Ammon's horn (tissue), 1 donor: ENCODE measurements at regions not wholly inside any gene's neighbourhood (a gene's known extent, or its start where the extent isn't known, plus 50 kb on each side); places are given as distances from the start of the nearest gene placed in this dataset.
"Not testable (repeated sequence)": the region's sequence is repeated elsewhere in the genome, so short reads cannot be mapped to it uniquely, and the experiment has no call there.

Experiments used
- DNase-seq: peaks from one replicate; pipeline ENCODE4 v3.0.0-alpha.2; 2016; ENCODE audit warnings: low spot score

DNA sequence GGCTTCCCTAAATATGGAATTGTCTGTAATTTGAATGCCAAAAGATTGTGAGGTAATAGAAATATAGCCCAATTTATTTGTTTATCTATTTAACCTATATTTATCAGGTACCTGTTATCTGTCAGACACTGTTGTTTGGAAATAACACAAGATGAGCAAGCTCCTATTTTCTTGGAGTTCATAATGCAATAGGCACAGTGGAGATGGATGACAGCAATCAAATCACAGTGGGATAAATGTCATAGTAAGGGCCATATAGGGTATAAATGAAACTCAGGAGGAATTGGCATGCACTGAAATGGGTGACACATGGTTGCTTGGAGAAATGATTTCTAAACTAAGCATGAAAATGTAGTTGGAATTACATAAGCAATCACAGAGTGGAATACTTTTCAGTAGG lies 761.8 kb upstream of the MBL2 start:
- no peak for DNase-seq

DNA sequence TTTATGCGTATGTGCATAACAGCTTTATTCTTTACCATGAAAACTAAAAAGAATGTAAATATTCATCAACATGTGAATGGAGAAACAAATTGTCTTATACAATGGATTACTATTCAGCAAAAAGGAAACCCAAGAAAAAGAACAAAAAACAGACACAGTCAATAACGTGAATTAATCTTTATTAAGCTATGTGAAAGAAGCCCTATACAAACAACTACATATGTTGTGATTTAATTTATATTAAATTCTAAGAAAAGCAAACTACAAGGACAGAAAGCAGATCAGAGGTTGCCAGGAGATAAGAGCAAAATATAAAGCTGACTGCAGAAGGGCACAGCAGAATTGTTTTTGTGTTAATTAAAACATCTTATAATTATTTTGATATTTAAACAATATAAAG lies 756.4 kb upstream of the MBL2 start:
- DNase-seq: no peak

DNA sequence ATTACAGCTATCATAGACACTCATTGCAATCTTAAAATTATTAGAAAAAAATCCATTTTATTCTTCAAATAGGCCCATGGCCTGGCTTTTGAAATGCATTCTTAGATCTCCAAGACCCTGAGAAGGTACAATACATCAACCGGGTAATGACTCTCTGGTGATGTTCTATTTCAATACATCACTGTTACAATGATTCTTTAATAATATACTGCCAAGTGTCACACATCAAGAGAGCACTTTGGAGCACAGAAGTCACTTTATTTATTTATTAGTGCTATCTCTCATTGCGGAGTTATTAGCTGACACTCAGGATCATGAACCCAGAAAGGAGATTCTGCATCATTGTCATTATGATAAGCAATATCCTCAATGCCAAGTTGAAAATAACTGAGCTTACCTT lies 748.5 kb upstream of the MBL2 start:
- DNase-seq: no peak

DNA sequence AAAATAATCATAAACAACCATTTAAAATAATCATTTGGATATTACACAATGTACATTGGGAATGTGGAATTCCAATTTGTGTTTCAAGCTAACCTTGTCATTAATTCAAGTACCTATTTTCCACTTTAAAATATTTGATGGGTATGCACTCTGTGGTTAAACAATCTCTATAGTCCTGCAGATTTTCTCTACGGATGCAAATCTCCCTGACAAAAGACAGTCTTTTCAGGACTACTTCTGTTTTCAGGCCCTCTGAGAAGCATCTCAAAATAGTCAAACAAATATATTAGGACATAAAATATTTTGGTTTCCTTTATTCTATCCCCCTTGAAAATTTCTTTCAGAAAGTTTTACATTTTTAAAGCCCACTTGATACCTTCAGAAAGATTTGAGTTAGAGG lies 735.6 kb upstream of the MBL2 start:
- no peak for DNase-seq

DNA sequence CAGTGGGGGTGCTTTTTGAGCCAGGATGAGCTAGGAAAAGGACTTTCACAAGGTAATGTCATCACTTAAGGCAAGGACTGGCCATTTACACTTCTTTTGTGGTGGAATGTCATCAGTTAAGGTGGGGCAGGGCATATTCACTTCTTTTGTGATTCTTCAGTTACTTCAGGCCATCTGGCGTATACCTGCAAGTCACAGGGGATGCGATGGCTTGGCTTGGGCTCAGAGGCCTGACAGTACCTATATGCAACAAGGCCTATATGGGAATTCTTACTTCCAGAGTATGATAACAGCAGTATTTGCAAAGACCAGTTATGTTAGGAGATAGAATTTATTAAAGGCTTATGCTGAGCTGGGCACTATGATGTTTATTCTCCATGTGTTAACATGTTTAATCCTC lies 731.9 kb upstream of the MBL2 start:
- DNase-seq: not testable (repeated sequence)

DNA sequence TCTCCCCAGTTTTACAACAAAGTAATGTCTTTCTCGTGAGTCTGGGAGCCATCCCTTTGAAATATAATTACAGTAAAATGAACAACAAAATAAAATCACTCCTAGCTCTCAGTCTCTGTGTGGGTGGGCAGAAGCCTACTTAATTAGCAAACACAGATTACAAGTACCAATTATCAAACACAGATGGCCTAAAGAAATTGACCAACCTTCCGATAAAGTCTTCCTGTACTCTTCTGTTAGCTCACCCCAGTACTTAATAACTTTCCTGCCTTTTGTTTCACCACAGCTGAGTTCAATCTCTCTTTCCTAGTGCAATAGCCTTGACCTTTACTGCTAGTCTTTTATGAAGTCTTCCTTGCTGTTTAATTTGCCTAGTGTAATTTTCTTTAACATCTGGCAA lies 719.2 kb upstream of the MBL2 start:
- DNase-seq: no peak

DNA sequence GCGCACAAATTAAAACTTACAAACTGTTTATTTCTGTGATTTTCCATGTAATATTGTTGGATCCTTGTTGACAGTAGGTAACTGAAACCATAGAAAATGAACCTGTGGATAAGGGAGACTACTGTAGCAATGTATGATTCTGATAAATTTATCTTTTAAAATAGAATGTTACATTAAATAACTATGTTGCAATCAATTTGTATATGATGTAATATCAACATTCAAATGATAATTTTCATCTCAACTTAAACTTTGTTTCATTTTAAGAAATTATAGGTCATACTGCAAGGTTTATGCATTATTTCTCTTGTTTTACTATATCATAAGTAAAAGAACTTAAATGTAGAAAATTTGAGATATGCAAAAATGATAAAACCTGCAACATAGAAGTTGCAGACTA lies 718.0 kb upstream of the MBL2 start:
- DNase-seq: no peak

DNA sequence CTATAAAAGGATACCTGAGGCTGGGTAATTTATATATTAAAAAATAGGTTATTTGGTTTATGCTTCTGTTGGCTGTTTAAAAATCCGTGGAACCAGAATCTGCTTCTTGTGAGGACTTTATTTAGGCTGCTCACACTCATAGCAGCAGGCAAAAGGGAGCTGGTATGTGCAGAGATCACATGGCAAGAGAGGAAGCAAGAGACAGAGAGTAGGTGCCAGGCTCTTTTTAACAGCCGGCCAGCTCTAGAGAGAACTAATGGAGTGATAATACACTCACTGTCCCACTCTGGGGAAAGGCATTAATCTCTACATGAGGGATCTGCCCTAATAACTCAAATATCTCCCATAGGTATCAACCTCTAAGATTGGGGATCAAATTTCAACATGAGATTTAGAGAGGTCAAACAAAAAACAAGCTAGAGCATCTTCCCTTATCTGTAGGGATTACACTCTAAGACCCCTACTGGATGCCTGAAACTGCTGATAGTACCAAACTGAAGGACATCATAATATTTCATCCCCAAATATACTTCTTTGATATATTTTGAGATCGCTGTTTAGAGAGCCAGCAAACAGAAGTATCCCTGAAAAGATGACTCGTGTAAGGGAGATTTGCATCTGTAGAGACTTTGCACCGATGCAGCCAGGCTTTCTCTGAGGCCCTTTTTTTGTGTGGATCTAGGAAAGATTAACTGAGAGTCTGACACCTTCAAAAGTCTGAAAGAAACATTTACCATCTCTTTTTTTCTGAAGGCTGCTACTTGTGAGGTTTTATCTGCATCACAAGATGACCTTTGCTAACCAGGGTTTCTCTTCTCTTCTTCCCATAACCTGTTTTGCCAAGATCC lies 717.0 kb upstream of the MBL2 start:
- no peak for DNase-seq

DNA sequence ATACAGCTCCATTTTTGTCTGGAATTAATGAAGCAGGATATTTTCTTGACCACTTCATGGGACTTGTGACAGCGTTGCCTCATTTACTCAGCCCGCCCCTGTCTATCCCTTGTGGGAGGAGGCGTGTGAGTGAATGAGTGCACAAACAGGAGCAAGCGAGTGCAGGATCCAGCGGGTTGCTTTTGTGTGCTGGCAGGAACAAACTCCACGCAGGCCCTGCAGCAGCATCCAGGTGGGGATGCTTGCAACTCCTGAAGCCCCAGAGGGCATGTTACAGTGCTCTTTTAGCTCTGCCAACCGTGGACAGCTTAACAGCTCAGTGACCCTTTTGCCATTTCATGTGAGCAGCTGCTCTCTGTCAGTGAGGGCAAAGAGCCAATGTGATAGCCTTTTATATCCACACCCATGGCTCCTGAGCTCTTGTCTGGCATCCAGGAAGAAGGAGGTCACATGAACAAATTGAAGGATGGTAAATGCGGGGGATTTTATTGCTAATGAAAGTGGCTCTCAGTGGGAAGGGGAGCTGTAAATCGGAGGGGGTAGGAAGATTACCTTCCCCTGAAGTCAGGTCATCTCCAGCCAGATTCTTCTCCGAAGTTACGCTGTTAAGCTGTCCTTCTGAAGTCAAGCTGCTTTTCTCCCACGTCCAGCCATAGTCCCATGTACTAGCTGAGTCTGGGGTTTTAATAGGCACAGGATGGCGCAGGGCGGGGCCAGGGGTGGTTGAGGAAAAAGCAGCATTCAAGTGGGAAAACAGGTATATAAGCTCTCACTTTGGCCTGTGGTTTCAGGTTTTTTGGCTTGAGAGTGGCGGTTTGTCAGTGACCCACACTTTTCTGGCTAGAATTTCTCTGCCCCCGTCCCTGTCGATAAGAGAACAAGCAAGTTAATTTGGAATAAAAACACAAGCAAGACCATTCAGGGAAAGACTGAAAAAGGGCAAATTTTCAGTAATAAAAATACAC lies 714.7 kb upstream of the MBL2 start:
- DNase-seq: no peak

DNA sequence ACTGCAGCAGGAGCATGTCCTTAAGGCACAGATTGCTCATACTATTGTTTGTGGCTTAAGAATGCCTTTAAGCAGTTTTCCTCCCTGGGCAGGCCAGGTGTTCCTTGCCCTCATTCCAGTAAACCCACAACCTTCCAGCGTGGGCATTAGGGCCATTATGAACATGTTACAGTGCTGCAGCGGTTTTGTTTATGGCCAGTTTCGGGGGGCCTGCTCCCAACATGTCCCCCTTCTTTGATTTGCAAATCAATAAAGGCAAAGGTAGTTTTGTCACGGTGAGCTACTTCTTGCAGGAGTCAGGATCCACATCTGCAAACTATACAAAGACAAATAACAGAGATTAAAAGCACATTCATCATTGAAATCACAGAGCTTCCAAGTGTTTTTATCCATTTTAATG lies 712.8 kb upstream of the MBL2 start:
- not testable (repeated sequence) for DNase-seq

DNA sequence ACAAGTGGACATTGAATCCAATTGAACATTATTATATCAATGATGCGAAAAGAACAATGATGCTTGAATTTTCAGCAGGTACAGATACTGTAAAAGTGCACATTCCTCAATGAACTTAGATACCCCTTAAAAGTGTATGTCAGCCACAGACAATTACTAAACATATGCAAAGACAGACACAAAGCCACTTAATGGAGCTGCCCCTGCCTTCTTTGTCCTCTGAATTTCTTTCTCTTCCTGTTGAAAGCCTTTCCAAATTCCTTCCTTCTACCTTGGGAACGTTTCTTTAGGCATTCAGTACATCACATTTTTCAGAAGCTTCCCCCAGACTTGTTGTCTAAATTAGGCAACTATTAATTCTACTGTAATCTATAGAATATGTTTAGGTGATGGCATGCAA lies 706.8 kb upstream of the MBL2 start:
- no peak for DNase-seq

DNA sequence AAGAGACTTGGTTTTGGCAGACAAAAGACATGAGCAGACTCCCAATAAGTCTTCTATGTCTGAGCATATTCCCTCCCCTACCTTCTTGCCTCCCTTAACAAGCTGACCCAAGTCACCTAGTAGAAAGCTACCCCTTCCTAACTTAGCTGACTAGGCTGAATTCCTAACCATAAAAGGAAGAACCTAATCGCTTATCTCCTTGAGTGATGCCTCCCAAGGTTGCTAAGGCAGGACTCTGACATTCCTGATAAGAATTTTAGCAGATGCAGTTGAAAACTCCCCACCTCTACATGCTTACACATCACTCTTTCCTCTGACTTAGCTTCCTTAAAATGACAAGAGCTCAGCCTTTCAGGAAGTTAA lies 704.7 kb upstream of the MBL2 start:
- DNase-seq: no peak

DNA sequence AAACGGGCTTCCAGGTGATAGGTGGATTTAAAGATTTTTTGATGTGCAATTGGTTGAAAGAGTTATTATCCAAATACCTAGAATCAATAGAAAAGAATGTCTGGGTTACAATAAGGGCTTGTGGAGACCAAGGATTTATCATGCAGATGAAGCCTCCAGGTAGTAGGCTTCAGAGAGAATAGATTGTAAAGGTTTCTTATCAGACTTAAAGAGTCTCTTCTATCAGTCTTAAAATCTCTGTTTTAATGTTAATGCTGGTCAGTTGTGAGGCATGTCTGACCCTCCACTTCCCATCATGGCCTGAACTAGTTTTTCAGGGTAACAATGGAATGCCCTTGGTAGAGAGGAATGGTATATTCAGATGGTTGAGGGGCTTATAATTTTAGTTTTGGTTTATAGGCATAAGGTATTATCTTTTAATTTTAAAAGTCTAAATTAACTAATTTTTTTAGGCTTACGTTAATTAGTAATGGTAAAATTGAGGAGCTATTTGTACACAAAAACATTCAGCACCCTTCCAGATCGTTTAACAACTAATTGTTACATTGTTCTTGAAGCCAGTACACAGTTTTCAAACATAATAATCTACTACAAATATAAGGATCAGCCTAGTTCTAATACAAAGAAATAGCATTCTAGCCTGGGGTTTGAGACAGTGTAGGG lies 704.2 kb upstream of the MBL2 start:
- DNase-seq: no peak

DNA sequence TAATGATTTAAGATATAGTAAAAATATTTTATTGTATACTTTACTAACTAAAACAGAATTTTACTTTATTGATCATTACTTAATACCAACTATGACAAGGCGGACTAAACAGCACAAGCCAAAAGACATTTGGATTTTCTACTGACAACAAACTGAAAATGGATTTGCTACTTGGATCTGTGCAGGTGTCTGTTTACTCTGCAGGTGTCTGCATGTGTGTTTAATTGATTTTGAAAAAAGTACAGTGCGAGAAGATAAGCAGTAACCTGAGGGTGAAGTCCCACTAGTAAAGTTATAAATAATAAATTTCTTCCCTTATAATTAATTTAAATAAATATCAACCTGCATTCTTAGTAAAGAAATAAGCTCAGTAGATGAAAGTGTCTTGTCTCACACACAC lies 696.8 kb upstream of the MBL2 start:
- no peak for DNase-seq

DNA sequence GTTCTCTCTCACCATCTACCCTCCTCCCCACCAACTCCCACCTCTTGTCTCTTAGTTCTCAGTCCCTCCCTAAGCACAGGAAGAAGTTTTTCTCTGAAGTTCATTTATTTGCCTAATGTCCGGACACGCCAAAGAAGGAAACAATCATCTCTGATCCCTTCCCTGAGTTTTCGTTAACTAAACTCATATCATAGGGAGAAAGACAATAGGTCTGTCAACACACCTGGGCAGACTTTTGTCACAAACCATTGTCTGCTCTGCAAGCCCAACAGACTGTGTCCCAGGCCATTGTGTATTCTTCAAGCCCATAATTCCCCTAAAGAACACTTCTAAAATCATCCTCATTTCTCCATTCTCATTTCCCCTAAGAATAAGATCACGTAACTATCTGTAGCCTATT lies 691.0 kb upstream of the MBL2 start:
- no peak for DNase-seq

DNA sequence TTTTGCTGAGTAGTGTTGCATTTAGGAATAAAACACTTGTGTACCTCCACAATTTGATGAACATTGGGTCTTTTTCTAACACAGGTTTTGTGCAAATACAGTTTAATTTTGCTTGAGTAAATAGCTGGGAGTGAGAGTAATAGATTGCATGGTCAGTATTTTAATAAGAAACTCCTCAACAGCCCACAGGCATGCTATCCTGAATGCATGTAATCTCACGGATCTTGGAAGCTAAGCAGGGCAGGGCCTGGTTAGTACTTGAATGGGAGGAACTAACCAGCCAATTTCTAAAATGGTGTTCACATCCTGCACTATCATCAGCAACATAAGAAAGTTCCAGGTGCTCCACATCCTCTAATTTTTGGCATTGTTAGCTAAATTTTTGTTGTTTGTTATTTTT lies 685.4 kb upstream of the MBL2 start:
- DNase-seq: no peak

DNA sequence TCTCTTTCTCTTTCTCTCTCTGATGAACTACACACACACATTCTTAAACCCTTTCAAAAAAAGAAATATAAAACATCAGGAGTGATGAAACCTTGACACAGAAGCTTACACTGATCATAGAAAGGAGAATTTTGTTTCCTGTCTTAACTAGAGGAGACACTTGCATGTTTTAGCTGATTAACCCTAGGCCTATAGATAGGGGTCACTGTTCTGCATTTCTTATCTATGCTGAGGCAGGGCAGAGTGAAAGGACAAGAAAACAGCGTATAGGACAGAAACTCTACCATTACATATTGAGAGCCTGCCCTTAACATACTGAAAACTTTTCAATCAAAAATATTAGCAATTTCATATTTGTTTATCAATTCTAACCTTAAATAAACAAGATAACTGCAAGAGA lies 680.6 kb upstream of the MBL2 start:
- no peak for DNase-seq

DNA sequence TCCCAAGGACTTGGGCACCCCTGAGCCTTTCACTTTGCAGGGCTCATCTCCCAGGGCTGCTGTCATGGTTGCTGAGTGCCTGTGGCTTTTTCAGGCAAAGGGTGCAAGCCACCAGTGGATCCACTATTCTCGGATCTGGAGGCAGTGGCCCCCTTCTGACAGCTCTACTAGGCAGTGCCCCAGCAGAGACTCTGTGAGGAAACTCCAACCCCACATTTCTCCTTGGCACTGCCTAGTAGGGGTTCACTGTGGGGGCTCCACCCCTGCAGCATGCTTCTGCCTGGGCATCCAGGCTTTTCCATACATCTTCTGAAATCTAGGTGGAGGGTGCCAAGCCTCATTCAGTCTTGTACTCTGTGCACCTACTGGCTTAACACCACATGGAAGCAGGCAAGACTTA lies 675.0 kb upstream of the MBL2 start:
- no peak for DNase-seq

DNA sequence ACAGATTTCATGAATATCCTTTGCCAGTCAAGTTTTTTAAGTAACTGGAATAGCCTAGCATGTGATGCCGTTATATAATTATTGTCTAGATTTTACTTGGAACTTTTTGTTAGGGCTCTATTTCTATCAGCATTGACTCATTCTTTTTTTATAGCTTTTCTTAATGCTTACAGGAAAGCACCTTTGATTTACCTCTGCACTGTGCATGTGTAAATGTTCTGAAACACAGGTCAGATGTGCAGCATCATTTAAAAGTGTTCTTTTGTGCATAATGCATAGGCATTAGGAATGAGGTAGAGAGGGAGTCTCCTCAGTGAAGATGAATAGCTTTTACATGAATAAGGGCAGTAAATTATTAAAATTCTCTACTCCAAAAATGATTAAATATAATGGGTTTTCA lies 669.3 kb upstream of the MBL2 start:
- DNase-seq: no peak

DNA sequence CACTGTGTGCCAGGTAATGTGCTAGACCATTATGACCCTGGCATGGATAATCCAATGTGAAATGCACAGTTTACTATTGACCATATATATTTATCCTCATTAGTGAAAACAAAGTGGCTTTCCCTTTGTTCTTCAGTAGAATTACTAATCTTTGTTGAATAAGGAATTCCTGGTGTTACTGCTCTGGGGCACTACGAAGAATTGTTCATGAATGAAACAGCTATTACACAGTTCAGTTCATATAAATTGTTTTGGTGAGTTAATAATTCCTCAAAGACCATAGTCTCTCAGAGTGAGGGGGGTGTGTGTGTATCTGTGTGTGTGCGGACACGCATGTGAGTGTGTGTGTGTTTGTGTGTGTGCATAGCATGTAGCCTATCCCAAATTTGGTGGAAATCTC lies 668.0 kb upstream of the MBL2 start:
- DNase-seq: no peak

DNA sequence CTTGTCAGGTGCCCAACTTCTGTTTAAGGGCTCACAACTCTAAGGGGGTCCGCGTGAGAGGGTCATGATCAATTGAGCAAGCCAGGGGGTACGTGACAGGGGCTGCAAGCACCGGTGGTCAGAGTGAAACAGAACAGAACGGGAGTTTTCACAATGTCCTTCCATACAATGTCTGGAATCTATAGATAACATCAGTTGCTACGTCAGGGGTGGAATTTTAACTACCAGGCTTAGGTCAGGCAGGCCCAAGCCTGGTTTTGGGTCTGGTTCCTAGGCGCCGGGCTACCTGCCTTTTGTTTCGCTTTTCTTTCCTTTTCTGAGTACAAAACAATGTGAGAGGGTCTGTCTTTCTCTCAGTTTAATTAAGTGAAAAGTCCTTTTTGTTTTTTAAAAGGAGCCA lies 666.5 kb upstream of the MBL2 start:
- not testable (repeated sequence) for DNase-seq

DNA sequence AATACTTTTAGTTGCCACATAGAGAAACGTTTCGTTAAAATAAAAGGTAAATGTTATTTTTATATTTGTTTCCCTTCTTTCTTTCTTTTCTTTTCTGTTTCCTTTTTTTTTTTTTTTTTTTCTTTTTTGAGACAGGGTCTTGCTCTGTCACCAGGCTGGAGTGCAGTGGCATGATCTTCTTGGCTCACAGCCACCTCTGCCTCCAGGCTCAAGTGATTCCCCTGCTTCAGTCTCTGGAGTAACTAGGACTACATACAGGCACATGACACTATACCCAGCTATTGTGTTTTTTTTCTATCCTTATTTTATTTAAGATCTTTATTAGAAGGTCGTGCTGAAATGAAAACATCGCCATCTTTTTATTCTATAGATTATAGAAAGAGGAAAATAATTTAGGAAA lies 661.8 kb upstream of the MBL2 start:
- DNase-seq: no peak

DNA sequence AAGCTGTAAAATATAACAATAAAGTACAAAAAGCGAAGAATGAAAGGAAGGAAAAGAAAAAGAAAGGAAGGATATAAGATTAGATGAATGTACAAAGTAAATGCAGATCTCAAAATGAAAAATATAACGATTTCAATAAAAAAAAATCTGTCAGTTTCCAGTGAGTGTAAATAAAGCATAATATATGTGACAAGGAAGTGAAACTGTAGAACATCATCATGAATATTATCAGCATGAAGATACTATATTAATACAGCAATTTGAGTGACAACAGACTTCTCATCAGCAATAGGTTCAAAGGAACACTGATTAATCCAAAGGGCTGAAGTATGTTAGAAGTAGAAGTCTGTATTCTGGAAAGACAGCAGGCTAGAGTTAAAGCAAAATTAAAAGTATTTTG lies 659.5 kb upstream of the MBL2 start:
- DNase-seq: no peak
